NCI-H2107 (cell line): ENCODE measurements at regions not wholly inside any gene's neighbourhood (a gene's known extent, or its start where the extent isn't known, plus 50 kb on each side); places are given as distances from the start of the nearest gene placed in this dataset.

ENCODE experiments used
- DNase-seq: peaks from one replicate; lab custom pipeline; 2025; lab: John Stamatoyannopoulos, UW

- no peak for DNase-seq
Observed at GRCh38 chr3:77868725-77869124, 828.8 kb downstream of the ROBO2 start.

- DNase-seq: no peak
Observed at GRCh38 chr3:77869423-77869822, 829.5 kb downstream of the ROBO2 start.

- DNase-seq: no peak
Observed at GRCh38 chr3:77871436-77871835, 831.5 kb downstream of the ROBO2 start.

- DNase-seq: no peak
Observed at GRCh38 chr3:77873598-77873997, 833.7 kb downstream of the ROBO2 start.

GRCh38 chr3:77885381-77885780 is 845.5 kb downstream of the ROBO2 start:
- DNase-seq: no peak

- DNase-seq: no peak
Observed at GRCh38 chr3:77887611-77888010, 847.7 kb downstream of the ROBO2 start.

- no peak for DNase-seq
Observed at GRCh38 chr3:77889616-77890015, 849.7 kb downstream of the ROBO2 start.

GRCh38 chr3:77898621-77899020 is 858.7 kb downstream of the ROBO2 start:
- DNase-seq: no peak

- no peak for DNase-seq
Observed at GRCh38 chr3:77902675-77903074, 862.8 kb downstream of the ROBO2 start.

GRCh38 chr3:77906102-77906709 is 866.3 kb downstream of the ROBO2 start:
- no peak for DNase-seq

GRCh38 chr3:77913524-77914174 is 873.8 kb downstream of the ROBO2 start:
- no peak for DNase-seq

- no peak for DNase-seq
Observed at GRCh38 chr3:77915336-77915735, 875.4 kb downstream of the ROBO2 start.

GRCh38 chr3:77917225-77917624 is 877.3 kb downstream of the ROBO2 start:
- DNase-seq: no peak

GRCh38 chr3:77919244-77919643 is 879.3 kb downstream of the ROBO2 start:
- DNase-seq: no peak

- no peak for DNase-seq
Observed at GRCh38 chr3:77931255-77932009, 891.5 kb downstream of the ROBO2 start.

GRCh38 chr3:77932926-77933325 is 893.0 kb downstream of the ROBO2 start:
- DNase-seq: no peak

GRCh38 chr3:77933926-77934325 is 894.0 kb downstream of the ROBO2 start:
- DNase-seq: no peak

GRCh38 chr3:77935418-77935817 is 895.5 kb downstream of the ROBO2 start:
- no peak for DNase-seq

GRCh38 chr3:77939726-77940125 is 899.8 kb downstream of the ROBO2 start:
- no peak for DNase-seq

GRCh38 chr3:77943598-77943997 is 903.7 kb downstream of the ROBO2 start:
- DNase-seq: no peak

GRCh38 chr3:77945320-77945719 is 905.4 kb downstream of the ROBO2 start:
- no peak for DNase-seq

GRCh38 chr3:77947671-77948070 is 907.8 kb downstream of the ROBO2 start:
- no peak for DNase-seq

- no peak for DNase-seq
Observed at GRCh38 chr3:77967621-77968020, 927.7 kb downstream of the ROBO2 start.
